ENCODE measurements at regions not wholly inside any gene's neighbourhood (a gene's known extent, or its start where the extent isn't known, plus 50 kb on each side); places are given as distances from the start of the nearest gene placed in this dataset.

GRCh38 chr4:31058656-31059055 is 338.5 kb downstream of the PCDH7 start (continued):
- TF ChIP-seq USF2 (IDR thresholded peaks at IDR 0.05; ENCODE audit: low read length) (no peak), ASH2L (IDR thresholded peaks at IDR 0.05; ENCODE audit: low read length) (no peak), CHD7 (IDR thresholded peaks at IDR 0.05; ENCODE audit: insufficient replicate concordance, low read length) (no peak), MAFK (IDR thresholded peaks at IDR 0.05; ENCODE audit: low read depth, low read length) (no peak), GTF2F1 (IDR thresholded peaks at IDR 0.05; ENCODE audit: borderline replicate concordance, low read depth, low read length) (no peak)
